ENCODE measurements at regions not wholly inside any gene's neighbourhood (a gene's known extent, or its start where the extent isn't known, plus 50 kb on each side); places are given as distances from the start of the nearest gene placed in this dataset.

DNA sequence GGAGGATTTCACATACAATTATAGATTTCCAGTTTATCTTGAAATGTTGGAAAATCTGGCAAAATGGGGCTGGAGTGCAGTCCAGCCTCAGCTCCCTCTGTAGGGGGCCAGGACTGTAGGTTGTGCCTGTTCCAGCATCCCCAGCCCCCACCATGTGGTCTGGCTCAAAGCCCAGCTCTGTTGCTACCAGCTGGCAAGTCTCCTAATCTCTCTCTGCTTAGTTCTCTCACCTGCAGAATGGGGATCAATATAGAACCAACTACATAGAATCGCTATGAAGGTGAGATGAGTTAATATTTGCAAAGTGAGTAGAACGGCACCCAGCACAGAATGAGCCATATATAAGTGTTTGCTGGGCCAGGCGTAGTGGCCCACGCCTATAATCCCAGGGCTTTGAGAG is 50.0 kb upstream of the TARDBP start:
- TF ChIP-seq, protein P1, sequence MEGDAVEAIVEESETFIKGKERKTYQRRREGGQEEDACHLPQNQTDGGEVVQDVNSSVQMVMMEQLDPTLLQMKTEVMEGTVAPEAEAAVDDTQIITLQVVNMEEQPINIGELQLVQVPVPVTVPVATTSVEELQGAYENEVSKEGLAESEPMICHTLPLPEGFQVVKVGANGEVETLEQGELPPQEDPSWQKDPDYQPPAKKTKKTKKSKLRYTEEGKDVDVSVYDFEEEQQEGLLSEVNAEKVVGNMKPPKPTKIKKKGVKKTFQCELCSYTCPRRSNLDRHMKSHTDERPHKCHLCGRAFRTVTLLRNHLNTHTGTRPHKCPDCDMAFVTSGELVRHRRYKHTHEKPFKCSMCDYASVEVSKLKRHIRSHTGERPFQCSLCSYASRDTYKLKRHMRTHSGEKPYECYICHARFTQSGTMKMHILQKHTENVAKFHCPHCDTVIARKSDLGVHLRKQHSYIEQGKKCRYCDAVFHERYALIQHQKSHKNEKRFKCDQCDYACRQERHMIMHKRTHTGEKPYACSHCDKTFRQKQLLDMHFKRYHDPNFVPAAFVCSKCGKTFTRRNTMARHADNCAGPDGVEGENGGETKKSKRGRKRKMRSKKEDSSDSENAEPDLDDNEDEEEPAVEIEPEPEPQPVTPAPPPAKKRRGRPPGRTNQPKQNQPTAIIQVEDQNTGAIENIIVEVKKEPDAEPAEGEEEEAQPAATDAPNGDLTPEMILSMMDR (IDR thresholded peaks at IDR 0.05): no peak
- TF ChIP-seq POLR2A (IDR thresholded peaks at IDR 0.05) (no peak), POLR2AphosphoS5 (IDR thresholded peaks at IDR 0.05) (no peak)

Data from prostate gland (tissue), 2 donors.